HUES6 (cell line): ENCODE measurements at regions not wholly inside any gene's neighbourhood (a gene's known extent, or its start where the extent isn't known, plus 50 kb on each side); places are given as distances from the start of the nearest gene placed in this dataset.

Source experiments
- H3K27ac ChIP-seq: 2 replicates; pipeline ENCODE4 v1.7.0; 2013; ENCODE audit warnings: low read depth, mild to moderate bottlenecking, low read length, inconsistent platforms
- H3K27me3 ChIP-seq: 2 replicates; pipeline ENCODE4 v1.6.1; 2013; ENCODE audit warnings: low read length; ENCODE audit not compliant: control insufficient read depth, insufficient read depth
- H3K36me3 ChIP-seq: 2 replicates; pipeline ENCODE4 v1.6.1; 2013; ENCODE audit warnings: low read length; ENCODE audit not compliant: control insufficient read depth, insufficient read depth
- H3K4me1 ChIP-seq: 2 replicates; pipeline ENCODE4 v1.6.1; 2013; ENCODE audit warnings: low read length; ENCODE audit not compliant: control insufficient read depth, insufficient read depth
- H3K4me3 ChIP-seq: 2 replicates; pipeline ENCODE4 v1.5.1; 2013; ENCODE audit warnings: low read depth, low read length
- H3K9ac ChIP-seq: one replicate; pipeline ENCODE4 v1.6.1; 2013; ENCODE audit warnings: mild to moderate bottlenecking, low read length
- H3K9me3 ChIP-seq: 2 replicates; pipeline ENCODE4 v1.6.1; 2013; ENCODE audit warnings: low read depth, low read length; ENCODE audit not compliant: control insufficient read depth, insufficient read depth

- H3K9ac ChIP-seq, result no peak overlapping the region
- H3K9me3 ChIP-seq, result peaks cover 21% of the 10 kb centered on the region
- H3K4me3 ChIP-seq, result no peak overlapping the region
These were observed 1129.0 kb upstream of the TENM4 start for GRCh38 chr11:80569832-80570231.

DNA sequence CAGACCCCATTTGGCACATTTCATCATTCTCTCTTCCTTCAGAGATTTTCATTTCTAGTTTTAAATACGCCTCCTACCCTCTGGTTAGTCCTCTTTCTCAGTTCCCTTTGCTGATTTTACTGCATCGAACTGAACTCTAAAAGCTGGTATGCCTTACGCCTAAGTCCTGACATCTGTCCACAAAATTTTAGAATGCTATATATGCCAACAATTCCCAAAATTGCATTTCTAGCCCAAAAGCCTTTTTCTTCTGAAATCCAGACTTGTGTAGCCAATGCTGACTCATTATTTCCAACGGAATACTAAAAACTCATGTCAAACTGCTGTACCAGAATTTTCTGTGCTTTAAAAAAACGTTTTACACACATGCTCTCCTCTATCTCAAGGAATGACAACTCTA lies 1124.4 kb upstream of the TENM4 start:
- no peaks in the 10 kb centered on the region for H3K27me3 ChIP-seq
- no peak overlapping the region for H3K9ac ChIP-seq
- H3K4me3 ChIP-seq, result no peak overlapping the region
- no peaks in the 10 kb centered on the region for H3K36me3 ChIP-seq
- no peak overlapping the region for H3K27ac ChIP-seq
- peaks cover 14% of the 10 kb centered on the region for H3K4me1 ChIP-seq
- no peaks in the 10 kb centered on the region for H3K9me3 ChIP-seq

More at GRCh38 chr11:80569832-80570231, 1129.0 kb upstream of the TENM4 start:
- Histone ChIP-seq H3K27me3 (no peaks in the 10 kb centered on the region), H3K36me3 (no peaks in the 10 kb centered on the region), H3K4me1 (no peaks in the 10 kb centered on the region), H3K27ac (no peak overlapping the region)

DNA sequence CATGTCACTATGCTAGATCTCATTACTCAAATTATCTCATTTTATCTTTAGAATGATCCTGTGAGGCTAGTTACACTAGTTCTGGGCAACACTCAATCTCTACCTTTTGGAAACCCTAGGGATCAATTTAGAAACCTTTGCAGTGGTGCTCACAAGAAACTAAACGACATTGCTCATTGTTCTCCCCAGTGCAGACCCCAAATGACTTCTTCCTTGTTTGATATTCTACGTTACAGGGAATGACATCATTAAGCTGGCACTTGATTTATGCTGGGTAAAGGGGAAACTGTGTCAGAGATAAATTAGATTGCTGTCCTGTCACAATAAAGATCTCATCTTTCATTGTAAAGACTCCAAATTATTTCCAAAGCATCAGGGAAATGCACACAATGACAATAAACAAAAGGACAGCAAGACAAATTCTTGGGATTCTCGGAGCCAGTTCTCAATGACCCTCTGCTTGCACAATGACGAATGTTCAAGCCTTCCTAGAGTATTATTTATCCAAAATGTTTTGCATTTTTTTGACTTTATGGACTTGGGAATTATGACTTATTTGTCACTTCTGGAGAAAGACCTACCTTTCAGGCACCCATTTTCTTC lies 1121.8 kb upstream of the TENM4 start:
- Histone ChIP-seq H3K9me3 (no peaks in the 10 kb centered on the region), H3K9ac (no peak overlapping the region), H3K27me3 (no peaks in the 10 kb centered on the region), H3K4me3 (no peak overlapping the region), H3K27ac (no peak overlapping the region), H3K4me1 (peaks cover 14% of the 10 kb centered on the region), H3K36me3 (no peaks in the 10 kb centered on the region)

DNA sequence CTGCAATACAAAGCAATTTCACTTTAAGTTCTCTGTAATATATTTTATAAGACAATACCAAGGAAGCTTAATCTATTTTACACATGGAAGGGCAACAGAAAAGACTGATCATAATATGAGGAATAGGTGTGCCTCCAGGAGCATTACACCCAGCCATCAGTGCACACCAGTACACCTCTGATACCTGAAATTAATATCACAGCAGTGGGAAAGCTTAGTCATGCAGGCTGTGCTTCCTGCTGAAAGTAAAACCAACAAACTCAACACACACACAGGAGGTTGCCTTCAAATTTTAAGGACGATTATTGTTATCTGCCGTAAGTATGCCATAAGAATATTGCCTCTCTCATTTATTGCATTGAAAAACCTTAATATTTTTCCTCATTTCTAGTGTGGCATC lies 1119.1 kb upstream of the TENM4 start:
- no peak overlapping the region for H3K9ac ChIP-seq

DNA sequence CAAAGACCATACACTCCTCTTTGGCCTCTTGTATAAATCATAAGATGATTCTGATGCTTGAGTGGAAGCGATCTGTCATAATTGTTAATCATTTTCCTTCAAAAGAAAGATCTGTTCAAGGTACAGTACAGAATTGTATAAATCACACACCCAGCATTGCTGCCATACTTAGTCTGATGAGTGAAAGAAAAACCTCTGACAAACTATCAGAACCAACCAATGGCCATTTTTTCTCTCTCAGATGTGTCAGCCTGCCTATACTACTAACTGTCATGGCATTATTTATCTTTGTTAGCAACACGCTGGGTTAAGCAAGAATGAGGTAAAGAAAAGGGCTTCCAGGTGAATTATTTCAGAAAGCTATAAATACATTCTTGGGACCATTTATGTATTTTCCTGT lies 1112.7 kb upstream of the TENM4 start:
- no peaks in the 10 kb centered on the region for H3K27me3 ChIP-seq

More for the DNA sequence above, 1119.1 kb upstream of the TENM4 start:
- H3K27ac ChIP-seq, result no peak overlapping the region
- no peaks in the 10 kb centered on the region for H3K9me3 ChIP-seq
- peaks cover 14% of the 10 kb centered on the region for H3K4me1 ChIP-seq
- H3K27me3 ChIP-seq, result no peaks in the 10 kb centered on the region
- H3K4me3 ChIP-seq, result no peak overlapping the region
- H3K36me3 ChIP-seq, result no peaks in the 10 kb centered on the region

GRCh38 chr11:80542704-80543103 lies 1101.9 kb upstream of the TENM4 start:
- Histone ChIP-seq H3K4me1 (no peaks in the 10 kb centered on the region), H3K4me3 (no peak overlapping the region), H3K9ac (no peak overlapping the region)

More for the DNA sequence above, 1112.7 kb upstream of the TENM4 start:
- H3K36me3 ChIP-seq, result no peaks in the 10 kb centered on the region
- no peaks in the 10 kb centered on the region for H3K4me1 ChIP-seq
- H3K4me3 ChIP-seq, result no peak overlapping the region
- H3K9ac ChIP-seq, result no peak overlapping the region
- no peaks in the 10 kb centered on the region for H3K9me3 ChIP-seq
- no peak overlapping the region for H3K27ac ChIP-seq

GRCh38 chr11:80538040-80538439 lies 1097.2 kb upstream of the TENM4 start:
- H3K27ac ChIP-seq, result no peak overlapping the region
- H3K4me1 ChIP-seq, result no peaks in the 10 kb centered on the region
- peaks cover 10% of the 10 kb centered on the region for H3K9me3 ChIP-seq
- H3K27me3 ChIP-seq, result no peaks in the 10 kb centered on the region
- H3K36me3 ChIP-seq, result no peaks in the 10 kb centered on the region
- no peak overlapping the region for H3K4me3 ChIP-seq
- H3K9ac ChIP-seq, result no peak overlapping the region

More at GRCh38 chr11:80542704-80543103, 1101.9 kb upstream of the TENM4 start:
- Histone ChIP-seq H3K27me3 (no peaks in the 10 kb centered on the region), H3K36me3 (no peaks in the 10 kb centered on the region), H3K27ac (no peak overlapping the region), H3K9me3 (no peaks in the 10 kb centered on the region)

DNA sequence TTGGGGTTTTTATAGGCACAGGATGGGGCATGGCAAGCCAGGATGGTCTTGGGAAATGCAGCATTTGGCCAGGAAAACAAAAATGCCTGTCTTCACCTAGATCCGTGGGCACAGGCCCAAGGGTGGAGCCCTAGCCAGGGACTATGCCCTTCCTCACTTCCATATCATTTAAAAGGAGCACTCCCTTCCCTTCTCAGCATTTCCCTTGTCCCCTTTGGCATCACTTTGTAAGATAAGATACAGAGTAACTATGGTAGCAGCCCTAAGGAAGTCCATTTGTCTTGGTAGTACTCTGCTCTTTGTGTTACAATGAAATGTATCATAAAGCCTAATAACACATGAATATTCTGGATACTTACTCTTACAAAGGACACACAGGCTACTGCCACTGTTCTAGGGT lies 1092.6 kb upstream of the TENM4 start:
- Histone ChIP-seq H3K9me3 (peaks cover 18% of the 10 kb centered on the region), H3K36me3 (no peaks in the 10 kb centered on the region), H3K4me3 (no peak overlapping the region), H3K4me1 (no peaks in the 10 kb centered on the region), H3K27ac (no peak overlapping the region), H3K9ac (no peak overlapping the region), H3K27me3 (no peaks in the 10 kb centered on the region)

GRCh38 chr11:80532633-80533232 lies 1091.9 kb upstream of the TENM4 start:
- Histone ChIP-seq H3K4me1 (no peaks in the 10 kb centered on the region), H3K36me3 (no peaks in the 10 kb centered on the region), H3K9ac (no peak overlapping the region), H3K27ac (no peak overlapping the region), H3K9me3 (peaks cover 18% of the 10 kb centered on the region), H3K4me3 (no peak overlapping the region), H3K27me3 (no peaks in the 10 kb centered on the region)

- H3K4me1 ChIP-seq, result no peaks in the 10 kb centered on the region
- no peaks in the 10 kb centered on the region for H3K36me3 ChIP-seq
These were observed 1088.9 kb upstream of the TENM4 start for GRCh38 chr11:80529726-80530125.

GRCh38 chr11:80525663-80526405 lies 1085.0 kb upstream of the TENM4 start:
- Histone ChIP-seq H3K27ac (no peak overlapping the region), H3K4me1 (no peaks in the 10 kb centered on the region), H3K9ac (no peak overlapping the region), H3K27me3 (no peaks in the 10 kb centered on the region), H3K9me3 (no peaks in the 10 kb centered on the region), H3K4me3 (no peak overlapping the region), H3K36me3 (no peaks in the 10 kb centered on the region)

More at GRCh38 chr11:80529726-80530125, 1088.9 kb upstream of the TENM4 start:
- peaks cover 18% of the 10 kb centered on the region for H3K9me3 ChIP-seq
- H3K27me3 ChIP-seq, result no peaks in the 10 kb centered on the region
- no peak overlapping the region for H3K9ac ChIP-seq
- no peak overlapping the region for H3K4me3 ChIP-seq
- no peak overlapping the region for H3K27ac ChIP-seq
